GM21737 (cell line): ENCODE measurements at regions not wholly inside any gene's neighbourhood (a gene's known extent, or its start where the extent isn't known, plus 50 kb on each side); places are given as distances from the start of the nearest gene placed in this dataset.

Source experiments
- ATAC-seq: cut with Tn5 transposase; IDR thresholded peaks from one replicate; pipeline ENCODE4 v1.9.1; 2021; ENCODE audit warnings: mild to moderate bottlenecking, moderate library complexity; ENCODE audit not compliant: unreplicated experiment

GRCh38 chr4:124253080-124253479 lies 459.5 kb downstream of the ANKRD50 start:
- no peak for ATAC-seq

- peak; percentile 92 for ATAC-seq
Measured at GRCh38 chr4:124262211-124263179, 450.0 kb downstream of the ANKRD50 start.

GRCh38 chr4:124265701-124266100 lies 446.8 kb downstream of the ANKRD50 start:
- ATAC-seq: no peak

GRCh38 chr4:124266721-124267120 lies 445.8 kb downstream of the ANKRD50 start:
- ATAC-seq: no peak

- no peak for ATAC-seq
Measured at GRCh38 chr4:124276461-124276860, 436.1 kb downstream of the ANKRD50 start.

GRCh38 chr4:124277691-124278090 lies 434.8 kb downstream of the ANKRD50 start:
- ATAC-seq: no peak

GRCh38 chr4:124278477-124278876 lies 434.1 kb downstream of the ANKRD50 start:
- ATAC-seq: no peak

- no peak for ATAC-seq
Measured at GRCh38 chr4:124279741-124280140, 432.8 kb downstream of the ANKRD50 start.

GRCh38 chr4:124282301-124282898 lies 430.1 kb downstream of the ANKRD50 start:
- ATAC-seq: no peak

- no peak for ATAC-seq
Measured at GRCh38 chr4:124288706-124289486, 423.6 kb downstream of the ANKRD50 start.

GRCh38 chr4:124290678-124291077 lies 421.9 kb downstream of the ANKRD50 start:
- no peak for ATAC-seq

GRCh38 chr4:124295413-124295812 lies 417.1 kb downstream of the ANKRD50 start:
- ATAC-seq: no peak

GRCh38 chr4:124304941-124305340 lies 407.6 kb downstream of the ANKRD50 start:
- no peak for ATAC-seq

GRCh38 chr4:124306352-124306751 lies 406.2 kb downstream of the ANKRD50 start:
- no peak for ATAC-seq

- ATAC-seq: no peak
Measured at GRCh38 chr4:124307143-124307542, 405.4 kb downstream of the ANKRD50 start.

GRCh38 chr4:124318292-124318691 lies 394.2 kb downstream of the ANKRD50 start:
- ATAC-seq: no peak

- no peak for ATAC-seq
Measured at GRCh38 chr4:124321364-124321763, 391.2 kb downstream of the ANKRD50 start.

- no peak for ATAC-seq
Measured at GRCh38 chr4:124322234-124323065, 390.1 kb downstream of the ANKRD50 start.

- ATAC-seq: no peak
Measured at GRCh38 chr4:124325690-124326089, 386.8 kb downstream of the ANKRD50 start.

- ATAC-seq: no peak
Measured at GRCh38 chr4:124329134-124329533, 383.4 kb downstream of the ANKRD50 start.
